ENCODE measurements at regions not wholly inside any gene's neighbourhood (a gene's known extent, or its start where the extent isn't known, plus 50 kb on each side); places are given as distances from the start of the nearest gene placed in this dataset.

DNA sequence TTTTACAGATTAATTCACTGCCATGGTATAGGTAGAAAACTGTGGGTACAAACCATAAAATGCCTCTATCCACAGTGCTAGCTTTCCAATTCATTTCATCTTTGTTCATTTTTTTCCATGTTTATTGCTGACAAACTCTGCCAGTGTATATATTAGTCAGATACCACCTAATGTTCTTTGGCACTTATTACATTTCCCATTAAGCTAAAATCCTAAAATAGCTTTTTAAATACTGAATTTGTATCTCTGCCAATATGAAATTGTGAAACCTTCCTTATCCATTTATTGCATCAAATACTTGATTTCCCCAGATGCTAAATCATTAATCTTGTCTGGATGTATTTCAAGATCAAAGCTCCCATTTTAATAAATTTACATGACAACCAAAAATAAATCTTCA is 150.1 kb upstream of the FSCB start:
- no peaks in the 10 kb centered on the region for H3K4me1 ChIP-seq
- no peak for DNase-seq
- no peaks in the 10 kb centered on the region for H3K9me3 ChIP-seq
- no peaks in the 10 kb centered on the region for H3K36me3 ChIP-seq
- intact Hi-C loops (cut with DNase I), result no loop called here
- no peaks in the 10 kb centered on the region for H3K27me3 ChIP-seq (ENCODE audit: low read depth)
- TF ChIP-seq, protein P1, sequence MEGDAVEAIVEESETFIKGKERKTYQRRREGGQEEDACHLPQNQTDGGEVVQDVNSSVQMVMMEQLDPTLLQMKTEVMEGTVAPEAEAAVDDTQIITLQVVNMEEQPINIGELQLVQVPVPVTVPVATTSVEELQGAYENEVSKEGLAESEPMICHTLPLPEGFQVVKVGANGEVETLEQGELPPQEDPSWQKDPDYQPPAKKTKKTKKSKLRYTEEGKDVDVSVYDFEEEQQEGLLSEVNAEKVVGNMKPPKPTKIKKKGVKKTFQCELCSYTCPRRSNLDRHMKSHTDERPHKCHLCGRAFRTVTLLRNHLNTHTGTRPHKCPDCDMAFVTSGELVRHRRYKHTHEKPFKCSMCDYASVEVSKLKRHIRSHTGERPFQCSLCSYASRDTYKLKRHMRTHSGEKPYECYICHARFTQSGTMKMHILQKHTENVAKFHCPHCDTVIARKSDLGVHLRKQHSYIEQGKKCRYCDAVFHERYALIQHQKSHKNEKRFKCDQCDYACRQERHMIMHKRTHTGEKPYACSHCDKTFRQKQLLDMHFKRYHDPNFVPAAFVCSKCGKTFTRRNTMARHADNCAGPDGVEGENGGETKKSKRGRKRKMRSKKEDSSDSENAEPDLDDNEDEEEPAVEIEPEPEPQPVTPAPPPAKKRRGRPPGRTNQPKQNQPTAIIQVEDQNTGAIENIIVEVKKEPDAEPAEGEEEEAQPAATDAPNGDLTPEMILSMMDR (IDR thresholded peaks at IDR 0.05), result no peak
- H3K27ac ChIP-seq, result no peak overlapping the region
- ATAC-seq, result no peak
- H3K4me3 ChIP-seq, result no peak overlapping the region

DNA sequence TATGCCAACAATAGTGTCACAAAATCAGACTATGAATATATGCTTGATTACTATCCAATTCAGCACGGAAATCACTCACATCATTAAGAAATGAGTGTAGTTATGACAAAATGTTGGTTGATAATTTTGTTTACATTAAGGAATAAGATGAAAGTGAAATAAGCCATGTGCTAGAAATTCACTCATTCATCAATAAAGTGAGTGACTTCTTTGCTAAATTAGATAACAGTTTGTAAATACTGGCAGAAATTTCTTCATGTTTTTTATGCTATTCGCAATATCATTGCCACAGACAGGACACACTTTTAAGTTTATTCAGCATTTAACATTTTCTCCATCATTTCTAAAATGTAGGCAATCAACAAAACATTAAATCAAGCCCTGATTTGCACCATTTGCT is 147.5 kb upstream of the FSCB start:
- Histone ChIP-seq H3K27me3 (ENCODE audit: low read depth) (no peaks in the 10 kb centered on the region), H3K36me3 (no peaks in the 10 kb centered on the region), H3K27ac (no peak overlapping the region), H3K4me1 (no peaks in the 10 kb centered on the region), H3K4me3 (no peak overlapping the region), H3K9me3 (no peaks in the 10 kb centered on the region)
- no peak for ATAC-seq
- DNase-seq, result no peak
- intact Hi-C loops (cut with DNase I), result no loop called here
- TF ChIP-seq, protein P1 (IDR thresholded peaks at IDR 0.05), result no peak

DNA sequence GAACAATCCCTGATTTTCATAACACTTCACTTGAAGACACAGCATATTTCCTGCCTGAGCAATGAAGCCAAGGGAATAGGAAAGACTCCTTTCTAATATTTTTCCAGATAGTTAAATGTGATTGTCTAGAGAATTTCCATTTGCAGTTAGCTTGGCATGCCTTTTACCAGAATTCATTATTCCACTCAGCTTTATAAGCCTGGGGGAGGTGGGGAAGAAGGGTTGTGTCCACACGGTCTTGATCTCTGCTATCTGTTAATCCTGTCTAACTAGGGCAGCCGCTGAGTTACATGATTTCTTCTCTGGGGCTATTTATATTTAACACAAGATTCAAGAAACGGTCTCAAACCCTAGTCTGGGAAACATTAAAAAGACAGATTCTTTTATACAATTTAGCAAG is 146.6 kb upstream of the FSCB start:
- intact Hi-C loops (cut with DNase I), result no loop called here
- H3K9me3 ChIP-seq, result no peaks in the 10 kb centered on the region
- H3K27ac ChIP-seq, result no peak overlapping the region
- no peak for DNase-seq
- no peak overlapping the region for H3K4me3 ChIP-seq
- TF ChIP-seq, protein P1 (IDR thresholded peaks at IDR 0.05), result no peak
- no peak for ATAC-seq
- no peaks in the 10 kb centered on the region for H3K27me3 ChIP-seq (ENCODE audit: low read depth)
- no peaks in the 10 kb centered on the region for H3K36me3 ChIP-seq
- no peaks in the 10 kb centered on the region for H3K4me1 ChIP-seq

DNA sequence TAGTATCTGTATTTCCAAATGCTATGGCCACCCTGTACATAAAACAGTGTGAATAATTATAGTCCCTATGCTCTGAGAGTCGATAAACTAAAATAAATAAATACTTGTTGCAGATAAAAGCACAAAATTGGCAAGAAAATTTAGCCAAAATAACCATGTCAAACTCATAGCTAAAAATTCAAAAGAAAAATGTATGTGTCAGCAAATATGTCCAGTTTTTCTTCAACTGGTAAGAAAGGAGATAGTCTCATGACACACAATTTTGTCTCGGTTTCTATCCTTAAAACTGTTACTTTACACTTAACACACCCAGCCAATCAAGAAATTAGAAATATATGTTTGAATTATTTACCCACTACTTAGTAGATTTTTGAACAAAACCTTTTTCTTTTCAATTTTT is 145.6 kb upstream of the FSCB start:
- Histone ChIP-seq H3K27me3 (ENCODE audit: low read depth) (no peaks in the 10 kb centered on the region), H3K4me3 (no peak overlapping the region), H3K36me3 (no peaks in the 10 kb centered on the region), H3K4me1 (no peaks in the 10 kb centered on the region), H3K27ac (no peak overlapping the region), H3K9me3 (no peaks in the 10 kb centered on the region)
- TF ChIP-seq, protein P1 (IDR thresholded peaks at IDR 0.05), result no peak
- no peak for DNase-seq
- no peak for ATAC-seq
- intact Hi-C loops (cut with DNase I), result no loop called here

DNA sequence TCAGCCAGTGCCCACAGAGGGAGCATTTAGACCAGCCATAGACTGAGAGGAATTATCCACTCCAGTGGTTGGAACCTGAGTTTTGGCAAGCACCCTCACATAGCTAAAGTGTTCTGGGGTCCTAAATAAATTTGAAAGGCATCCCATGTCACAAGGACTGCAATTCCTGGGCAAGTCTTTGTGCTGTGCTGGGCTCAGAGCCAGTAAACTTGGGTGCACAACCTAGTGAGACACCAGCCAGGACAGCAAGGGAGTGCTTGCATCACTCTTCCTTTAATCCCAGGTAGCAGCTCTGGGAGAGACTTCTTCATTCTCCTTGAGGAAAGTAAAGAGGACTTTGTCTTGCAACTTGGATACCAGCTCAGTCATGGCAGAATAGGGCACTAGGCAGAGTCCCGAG is 142.0 kb upstream of the FSCB start:
- intact Hi-C loops (cut with DNase I), result no loop called here
- no peaks in the 10 kb centered on the region for H3K4me1 ChIP-seq
- H3K4me3 ChIP-seq, result no peak overlapping the region
- H3K36me3 ChIP-seq, result no peaks in the 10 kb centered on the region
- H3K9me3 ChIP-seq, result no peaks in the 10 kb centered on the region
- DNase-seq (no peak), ATAC-seq (no peak)
- TF ChIP-seq, protein P1 (IDR thresholded peaks at IDR 0.05), result no peak
- no peaks in the 10 kb centered on the region for H3K27me3 ChIP-seq (ENCODE audit: low read depth)
- no peak overlapping the region for H3K27ac ChIP-seq

DNA sequence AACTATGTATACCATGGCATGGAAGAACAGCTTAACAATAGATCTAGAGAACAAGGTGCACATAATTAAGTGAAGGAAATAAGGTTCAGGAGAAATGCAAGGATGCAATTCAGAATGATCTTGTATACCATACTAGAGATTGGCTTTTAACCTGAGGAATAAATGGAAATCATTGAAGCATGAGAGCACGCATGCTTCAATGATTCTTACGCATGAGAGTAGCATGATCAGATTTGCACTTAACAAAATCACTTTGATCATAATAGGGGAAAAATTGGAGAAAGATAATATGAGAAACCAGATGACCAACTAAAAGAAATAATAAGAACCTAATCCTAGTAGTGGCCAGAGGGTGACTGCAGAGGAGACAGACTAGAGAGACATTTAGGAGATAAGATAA is 133.3 kb upstream of the FSCB start:
- Histone ChIP-seq H3K4me3 (no peak overlapping the region), H3K27ac (no peak overlapping the region), H3K4me1 (no peaks in the 10 kb centered on the region), H3K9me3 (no peaks in the 10 kb centered on the region), H3K36me3 (no peaks in the 10 kb centered on the region), H3K27me3 (ENCODE audit: low read depth) (no peaks in the 10 kb centered on the region)
- intact Hi-C loops (cut with DNase I), result no loop called here
- DNase-seq (no peak), ATAC-seq (no peak)
- TF ChIP-seq, protein P1 (IDR thresholded peaks at IDR 0.05), result no peak

Measured in lower lobe of right lung (tissue), 2 donors.